NCI-H2196 treated with DMSO at 0.1 percent for 48 hours (cell line): ENCODE measurements at regions not wholly inside any gene's neighbourhood (a gene's known extent, or its start where the extent isn't known, plus 50 kb on each side); places are given as distances from the start of the nearest gene placed in this dataset.

Source experiments
- DNase-seq: peaks from one replicate; lab custom pipeline; 2025; ENCODE audit not compliant: unreplicated experiment; lab: John Stamatoyannopoulos, UW

DNA sequence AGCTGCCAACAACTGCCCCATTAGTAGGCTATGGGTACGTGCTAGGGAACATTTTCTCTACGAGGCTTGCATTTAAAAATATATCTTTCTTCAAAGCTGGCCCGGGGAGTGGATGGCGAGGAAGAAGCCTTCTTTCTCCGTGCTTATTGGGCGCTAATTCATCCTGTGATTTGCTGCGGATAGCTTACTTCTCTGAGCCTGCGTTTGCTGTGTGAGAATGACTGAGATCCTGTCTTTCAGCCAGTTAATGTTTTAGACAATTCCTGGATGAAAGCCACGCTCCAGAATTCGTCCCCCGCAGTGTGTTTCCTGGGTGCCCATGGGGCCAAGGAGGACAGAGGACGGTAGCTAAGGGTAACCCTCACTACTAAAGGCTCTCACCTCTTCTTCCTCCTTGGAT, 57.8 kb upstream of the TARBP1 start:
- no peak for DNase-seq

DNA sequence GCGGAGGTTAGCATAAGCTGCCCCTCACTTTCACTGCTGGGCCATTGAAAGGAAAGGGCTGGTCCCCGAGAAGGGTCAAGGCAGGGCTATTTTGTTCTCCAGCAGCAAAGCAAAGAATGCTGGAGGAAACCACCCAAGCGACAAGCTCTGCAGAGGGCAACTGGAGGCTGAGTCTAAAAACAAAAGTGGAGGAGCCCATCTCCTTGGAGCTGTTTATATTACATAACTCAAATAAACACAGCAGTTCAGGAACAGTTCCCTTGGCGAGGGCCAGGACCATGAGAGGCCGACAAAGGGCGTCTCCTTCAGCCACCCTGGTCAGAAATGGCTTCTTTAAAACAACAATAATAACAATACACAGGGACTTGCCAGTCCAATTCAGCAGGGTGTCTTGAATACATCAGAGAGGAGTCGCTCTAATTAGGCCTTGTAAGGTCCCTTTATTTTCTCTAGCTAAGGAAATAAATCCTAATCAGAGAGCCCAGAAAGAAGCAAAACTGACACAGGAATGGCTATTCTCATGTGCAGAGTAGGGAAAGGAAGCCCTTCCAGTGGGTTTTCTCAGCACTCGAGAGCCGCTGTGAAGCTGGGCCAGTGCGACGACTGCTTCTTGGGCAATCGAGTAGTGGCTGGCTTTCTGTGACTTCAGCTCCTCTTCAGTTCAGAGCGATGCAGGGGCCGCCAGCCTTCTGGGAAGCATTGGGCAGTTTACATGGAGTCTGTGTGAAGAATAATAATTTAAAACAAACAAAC, 57.0 kb upstream of the TARBP1 start:
- DNase-seq: no peak

DNA sequence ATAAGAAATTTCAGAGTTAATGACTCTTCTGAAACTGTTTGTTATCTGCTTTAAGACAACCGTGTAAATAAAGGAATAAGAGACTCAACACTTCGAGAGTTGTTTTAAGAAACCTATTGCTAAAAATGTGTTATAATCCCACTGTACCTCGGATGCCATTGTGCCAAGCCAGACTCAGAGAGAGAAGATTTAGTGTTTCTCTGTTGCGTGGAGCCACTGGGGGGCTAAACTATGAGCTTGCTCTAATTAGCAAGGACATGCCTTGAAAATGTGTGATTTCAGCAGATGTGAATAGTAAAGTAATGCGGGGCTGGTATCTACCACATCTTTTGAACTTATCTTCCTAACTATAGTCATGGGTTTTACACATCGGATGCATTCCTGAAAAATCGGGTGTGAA, 56.2 kb upstream of the TARBP1 start:
- DNase-seq: no peak

DNA sequence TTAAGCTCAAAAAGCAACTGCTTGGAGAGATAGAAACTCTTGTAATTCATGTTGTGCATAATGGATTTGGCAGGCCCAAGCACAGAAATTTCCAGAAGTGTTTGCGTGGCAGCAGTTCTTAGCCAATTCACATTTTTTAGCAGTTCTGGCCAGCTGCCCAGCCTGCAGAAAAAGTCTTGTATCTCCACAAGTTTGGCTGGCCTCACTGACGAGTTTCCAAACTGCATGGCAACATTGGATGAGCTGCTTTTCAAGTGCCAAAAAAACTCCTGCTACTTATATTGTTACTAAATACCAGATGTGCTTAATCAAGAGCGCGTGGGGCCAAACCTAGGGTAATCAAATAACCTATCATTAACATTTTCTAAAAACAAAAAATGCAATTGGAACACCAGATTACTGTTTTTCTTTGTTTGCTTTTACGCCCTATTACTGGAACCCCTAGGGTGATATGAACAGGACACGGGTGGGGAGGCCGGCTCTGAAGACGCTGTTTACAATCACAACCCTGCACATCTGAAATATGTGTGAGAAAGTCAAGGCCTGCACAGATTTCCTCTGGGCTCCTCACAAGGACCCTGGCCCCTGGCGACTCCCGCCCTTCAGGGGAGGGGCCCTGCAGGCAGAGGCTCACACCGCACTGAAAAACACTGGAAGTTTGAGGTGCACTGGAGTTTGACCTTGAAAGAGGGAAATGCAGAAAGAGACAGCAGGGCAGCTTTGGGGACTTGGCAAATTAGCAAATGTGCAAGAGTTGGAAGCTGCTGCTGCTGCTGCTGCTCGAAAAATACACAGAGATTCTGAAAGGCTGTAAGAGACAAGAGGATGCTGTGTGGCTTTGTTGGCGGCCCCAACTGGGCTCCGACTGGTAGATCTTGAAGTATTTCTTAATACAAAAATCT, 55.2 kb upstream of the TARBP1 start:
- DNase-seq: no peak

DNA sequence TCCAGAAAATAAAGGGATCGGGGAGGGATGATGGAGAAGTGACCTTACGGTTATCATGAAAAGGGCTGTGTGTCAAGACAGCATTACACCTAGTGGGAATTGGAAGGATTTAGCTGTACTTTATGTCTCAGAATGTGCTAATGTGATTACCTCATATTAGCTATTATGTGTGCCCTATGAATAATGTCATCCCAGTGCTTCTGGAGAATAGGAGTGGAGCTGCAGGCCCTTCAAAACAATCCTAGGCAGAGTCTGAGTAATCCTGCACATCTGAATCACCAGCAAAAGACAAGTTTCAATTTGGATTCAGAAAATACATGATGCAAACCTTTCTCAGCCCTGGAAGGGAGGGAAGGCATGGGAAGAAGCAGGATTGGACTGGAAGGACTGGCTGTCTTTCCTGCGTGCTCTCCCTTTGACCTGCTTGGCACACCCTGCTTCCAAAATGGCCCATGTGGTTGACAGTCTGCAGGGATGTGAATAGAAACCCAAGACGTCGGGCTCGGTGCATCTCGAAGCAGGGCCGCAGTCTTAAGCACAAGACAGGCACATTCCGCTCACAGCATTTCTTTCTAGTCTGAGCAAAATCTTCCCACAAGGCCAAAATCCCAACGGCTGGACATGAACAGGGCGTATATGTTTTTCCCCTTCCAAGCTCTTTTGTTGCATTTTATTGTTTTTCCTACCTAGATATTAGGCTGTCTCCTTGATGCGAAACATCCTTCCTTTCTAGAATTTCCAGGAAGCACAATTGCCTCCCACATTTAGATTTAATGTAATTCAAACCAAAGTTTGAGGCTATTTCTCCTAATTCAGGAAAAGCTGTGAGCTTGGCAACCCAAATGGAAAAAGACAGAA, 54.3 kb upstream of the TARBP1 start:
- no peak for DNase-seq

DNA sequence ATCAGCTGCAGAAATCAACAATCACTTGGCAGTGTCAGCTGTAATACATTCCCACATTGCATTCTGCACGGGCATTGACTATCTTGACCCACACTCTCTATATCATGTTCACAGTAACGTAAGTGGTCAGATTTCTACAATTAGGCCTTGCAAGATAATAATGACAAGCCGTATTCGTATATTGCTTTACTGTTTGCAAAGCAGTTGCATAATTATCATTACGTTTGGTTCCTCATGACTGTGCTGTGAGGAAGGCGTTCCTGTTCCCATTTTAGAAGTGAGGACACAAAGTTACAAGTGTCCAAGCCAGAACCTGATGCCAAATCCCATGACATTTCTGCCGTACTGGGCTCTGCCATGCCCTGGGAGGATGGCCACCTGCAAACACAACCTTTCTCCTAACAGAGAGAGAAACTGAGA, 53.5 kb upstream of the TARBP1 start:
- DNase-seq: no peak

DNA sequence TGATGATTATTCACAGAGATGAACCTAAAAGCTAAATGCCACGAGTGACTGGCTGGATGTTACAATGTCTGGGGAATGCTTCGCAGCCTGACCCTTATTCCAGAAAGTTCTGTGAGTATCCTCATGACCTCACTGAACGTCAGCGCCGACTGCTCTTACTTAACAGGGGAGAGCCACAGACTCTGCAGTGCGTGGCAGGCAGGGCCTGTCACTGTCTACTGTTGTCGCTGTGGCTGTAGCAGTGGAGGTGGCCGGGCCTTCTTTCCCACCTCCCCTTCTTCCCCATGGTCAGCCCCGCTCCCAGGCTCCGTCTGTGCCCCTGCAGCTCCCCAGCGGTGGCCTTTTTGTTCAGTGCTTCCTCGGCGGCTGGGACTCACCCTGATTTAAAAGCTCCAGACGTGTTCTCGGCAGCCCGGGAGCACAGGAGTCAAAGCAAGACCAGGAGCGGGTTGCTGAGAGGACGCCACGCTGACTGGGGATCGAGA, 52.2 kb upstream of the TARBP1 start:
- no peak for DNase-seq

DNA sequence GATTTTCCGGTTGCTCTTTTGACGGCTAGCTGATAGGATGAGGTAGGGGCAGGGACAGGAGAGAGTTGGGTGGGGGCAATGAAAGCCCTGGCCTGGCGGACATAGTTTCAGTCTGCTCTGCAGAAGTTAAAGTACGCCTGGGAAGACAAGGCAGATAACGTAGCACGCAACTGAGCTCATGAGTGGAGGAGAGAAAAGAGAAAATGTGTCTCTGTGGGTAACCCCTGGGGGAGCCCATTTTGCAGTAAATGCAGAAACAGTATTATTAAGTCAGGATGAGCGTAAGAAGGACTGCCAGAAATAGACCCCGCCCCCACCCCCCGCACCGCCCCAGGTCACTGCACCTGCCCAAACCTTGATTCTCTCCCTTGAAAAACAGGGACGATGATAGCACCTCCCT, 51.7 kb upstream of the TARBP1 start:
- no peak for DNase-seq

DNA sequence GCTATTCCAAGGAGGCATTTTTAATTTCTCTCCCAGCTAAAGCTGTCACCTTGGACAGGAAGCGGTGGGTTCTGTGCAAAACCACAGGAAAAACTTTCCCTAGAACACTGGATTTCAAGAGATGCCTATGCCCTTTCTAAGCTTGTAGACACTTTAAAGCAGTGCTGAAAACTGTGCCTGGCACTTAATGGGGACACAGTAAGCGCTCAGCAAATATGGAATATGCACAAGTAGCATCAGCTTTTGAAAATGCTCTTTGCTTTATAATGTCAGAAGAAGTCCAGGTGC, 50.9 kb upstream of the TARBP1 start:
- no peak for DNase-seq

DNA sequence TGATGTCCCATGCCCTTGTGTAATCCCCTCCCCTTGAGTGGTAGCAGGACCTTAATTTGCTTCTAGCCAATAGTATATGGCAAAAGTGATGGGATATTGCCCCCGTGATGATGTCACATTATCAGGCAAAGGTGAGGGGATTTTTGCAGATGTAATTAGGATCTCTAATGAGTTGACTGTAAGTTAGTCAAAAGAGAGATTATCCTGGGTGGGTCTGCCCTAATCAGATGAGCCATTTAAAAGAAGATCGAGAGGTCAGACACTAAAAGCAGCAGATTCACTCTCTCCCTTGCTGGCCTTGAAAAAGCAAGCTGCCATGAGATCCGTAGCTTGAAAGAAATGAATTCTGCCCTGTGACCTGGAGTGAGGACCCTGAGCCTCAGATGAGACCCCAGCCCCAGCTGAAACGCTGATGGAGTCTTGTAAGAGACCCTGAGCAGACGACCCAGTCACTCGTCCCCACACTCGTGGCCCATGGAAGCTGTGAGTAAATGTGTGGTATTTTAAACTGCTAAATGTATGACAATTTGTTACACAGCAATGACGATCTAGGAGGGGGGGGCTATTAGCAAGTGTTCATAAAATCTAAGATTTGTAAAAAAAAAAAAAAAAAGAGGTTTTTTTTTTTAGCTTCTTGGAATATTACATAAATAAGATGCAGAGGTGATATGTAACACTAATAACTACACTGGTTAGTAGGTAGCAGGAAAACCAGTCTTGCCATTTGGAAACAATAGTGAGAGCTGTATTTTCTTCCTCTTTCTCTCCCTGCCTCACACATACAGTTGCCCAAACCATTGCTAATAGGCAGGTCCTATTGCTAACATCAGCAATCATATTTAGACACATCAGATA, 50.3 kb upstream of the TARBP1 start:
- DNase-seq: no peak
